Frontal cortex (tissue), 3 donors: ENCODE measurements at regions not wholly inside any gene's neighbourhood (a gene's known extent, or its start where the extent isn't known, plus 50 kb on each side); places are given as distances from the start of the nearest gene placed in this dataset.

Source experiments
- DNase-seq, 2 donors: peaks; one replicate each; pipeline ENCODE4 v3.0.0; 2012; ENCODE audit warnings: low spot score in 2 of 2
- FAIRE-seq: peaks from 2 replicates; lab custom pipeline; 2012; peaks lifted over from hg19 to GRCh38; lab: Jason Lieb, UNC
- donor health status: control.
- donor health status: control.
- donor health status: control.

- FAIRE-seq, result no peak
- no peak for DNase-seq
These were observed 748.7 kb downstream of the QKI start for GRCh38 chr6:164163239-164163638.

GRCh38 chr6:164159061-164159460 lies 744.5 kb downstream of the QKI start:
- FAIRE-seq, result no peak
- DNase-seq, result no peak

DNA sequence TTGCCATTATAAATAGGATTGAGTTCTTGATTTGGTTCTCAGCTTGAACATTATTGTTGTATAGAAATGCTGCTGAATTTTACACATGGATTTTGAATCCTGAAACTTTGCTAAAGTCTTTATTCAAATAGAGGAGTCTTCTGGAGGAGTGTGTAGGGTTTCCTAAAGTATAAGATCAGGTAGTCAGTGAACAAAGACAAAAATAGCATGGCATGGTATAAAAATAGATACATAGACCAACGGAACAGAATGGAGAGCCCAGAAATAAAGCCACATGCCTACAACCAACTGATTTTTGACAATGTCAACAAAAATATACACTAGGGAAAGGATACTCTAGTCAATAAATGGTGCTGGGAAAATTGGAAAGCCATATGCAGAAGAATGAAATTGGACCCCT lies 740.1 kb downstream of the QKI start:
- FAIRE-seq (no peak), DNase-seq (no peak)

GRCh38 chr6:164152611-164153010 lies 738.1 kb downstream of the QKI start:
- DNase-seq, result no peak
- no peak for FAIRE-seq

GRCh38 chr6:164151161-164152120 lies 736.9 kb downstream of the QKI start:
- FAIRE-seq, result no peak
- DNase-seq, result no peak

GRCh38 chr6:164150232-164150631 lies 735.7 kb downstream of the QKI start:
- DNase-seq (no peak), FAIRE-seq (no peak)

GRCh38 chr6:164148788-164149187 lies 734.3 kb downstream of the QKI start:
- no peak for FAIRE-seq
- no peak for DNase-seq

GRCh38 chr6:164144316-164144715 lies 729.8 kb downstream of the QKI start:
- no peak for FAIRE-seq

GRCh38 chr6:164142322-164142721 lies 727.8 kb downstream of the QKI start:
- no peak for FAIRE-seq
- no peak for DNase-seq

More at GRCh38 chr6:164144316-164144715, 729.8 kb downstream of the QKI start:
- DNase-seq, result no peak

- FAIRE-seq (no peak), DNase-seq (no peak)
These were observed 721.1 kb downstream of the QKI start for GRCh38 chr6:164135511-164136132.

GRCh38 chr6:164133095-164133494 lies 718.6 kb downstream of the QKI start:
- FAIRE-seq (no peak), DNase-seq (no peak)

- FAIRE-seq, result no peak
These were observed 716.1 kb downstream of the QKI start for GRCh38 chr6:164130585-164130984.

DNA sequence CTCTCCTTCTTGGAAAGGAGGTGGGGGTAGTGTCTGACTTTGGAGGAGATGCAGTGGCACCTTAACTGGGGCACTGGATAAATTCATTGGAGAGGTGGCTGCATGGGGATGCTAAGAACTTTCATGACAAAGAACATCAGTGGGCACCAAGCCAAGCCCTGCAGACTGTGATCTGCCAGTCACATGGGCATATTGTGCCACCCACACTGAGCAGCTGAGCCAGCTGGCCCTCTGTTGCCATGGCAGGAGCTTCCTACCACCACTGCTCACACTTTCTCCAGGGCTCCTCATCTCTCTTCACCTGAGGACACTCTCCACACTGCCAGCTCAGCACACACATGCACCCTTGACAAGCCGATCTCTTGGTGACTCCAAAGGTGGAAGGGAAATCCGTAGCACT lies 715.6 kb downstream of the QKI start:
- FAIRE-seq, result no peak
- DNase-seq, result peak in 1 of 2 donors; percentile 37

More at GRCh38 chr6:164130585-164130984, 716.1 kb downstream of the QKI start:
- DNase-seq, result no peak

DNA sequence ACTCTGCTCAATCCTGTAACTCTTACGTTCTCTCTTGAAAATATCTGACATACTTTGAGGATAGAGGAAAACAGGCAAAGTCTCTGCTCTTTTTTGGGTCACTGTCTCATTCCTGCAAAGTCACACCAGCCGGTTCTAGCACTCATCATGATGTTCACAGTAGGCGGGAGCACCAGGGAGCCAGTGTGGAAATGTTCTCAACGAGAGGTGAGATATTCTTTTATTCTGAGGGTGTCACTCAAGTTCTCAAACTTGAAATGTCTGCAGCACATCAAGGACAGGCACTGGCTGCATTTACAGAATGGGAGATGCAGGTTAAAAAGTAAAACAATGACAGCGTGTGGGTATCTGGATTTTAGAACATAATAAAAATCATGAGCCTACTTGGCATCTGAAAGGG lies 714.7 kb downstream of the QKI start:
- no peak for FAIRE-seq

DNA sequence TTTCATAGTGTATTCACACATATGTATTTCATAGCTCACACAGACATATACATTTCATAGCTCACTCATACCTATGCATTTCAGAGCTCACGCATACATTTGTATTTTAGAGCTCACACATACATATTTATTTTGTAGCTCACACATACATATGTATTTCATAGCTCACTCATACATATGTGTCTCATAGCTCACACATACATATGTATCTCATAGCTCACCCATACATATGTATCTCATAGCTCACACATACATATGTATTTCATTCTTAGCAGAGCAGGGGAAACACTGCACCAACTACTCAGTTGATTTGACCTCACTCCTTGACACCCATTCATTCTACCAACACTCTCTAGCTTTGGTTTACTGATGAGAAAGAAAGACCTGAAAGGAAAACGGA lies 713.6 kb downstream of the QKI start:
- no peak for FAIRE-seq

More for the DNA sequence above, 714.7 kb downstream of the QKI start:
- no peak for DNase-seq

DNA sequence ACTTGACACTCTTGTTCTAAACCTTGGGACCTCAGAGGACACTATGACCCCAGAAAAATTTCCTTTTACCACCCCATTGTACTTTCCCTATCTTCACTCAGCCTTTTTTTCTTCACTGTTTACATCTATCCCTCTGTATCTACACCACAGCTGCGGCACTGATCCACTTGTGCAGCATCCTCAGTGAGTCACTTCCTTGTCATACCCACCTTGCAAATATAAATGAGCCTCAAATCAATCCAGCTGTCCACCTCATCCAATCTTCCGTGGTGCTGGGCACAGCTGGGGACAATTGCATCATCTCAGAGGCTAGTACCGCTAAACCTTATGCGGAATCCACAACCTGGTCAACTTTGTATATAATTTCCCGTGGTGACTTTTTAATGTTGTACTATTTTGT lies 710.5 kb downstream of the QKI start:
- DNase-seq (no peak), FAIRE-seq (no peak)

More for the DNA sequence above, 713.6 kb downstream of the QKI start:
- DNase-seq, result no peak

- no peak for DNase-seq
- FAIRE-seq, result no peak
These were observed 710.0 kb downstream of the QKI start for GRCh38 chr6:164124473-164124872.

GRCh38 chr6:164122109-164122508 lies 707.6 kb downstream of the QKI start:
- no peak for DNase-seq
- FAIRE-seq, result no peak

GRCh38 chr6:164121527-164121926 lies 707.0 kb downstream of the QKI start:
- no peak for DNase-seq
- no peak for FAIRE-seq

DNA sequence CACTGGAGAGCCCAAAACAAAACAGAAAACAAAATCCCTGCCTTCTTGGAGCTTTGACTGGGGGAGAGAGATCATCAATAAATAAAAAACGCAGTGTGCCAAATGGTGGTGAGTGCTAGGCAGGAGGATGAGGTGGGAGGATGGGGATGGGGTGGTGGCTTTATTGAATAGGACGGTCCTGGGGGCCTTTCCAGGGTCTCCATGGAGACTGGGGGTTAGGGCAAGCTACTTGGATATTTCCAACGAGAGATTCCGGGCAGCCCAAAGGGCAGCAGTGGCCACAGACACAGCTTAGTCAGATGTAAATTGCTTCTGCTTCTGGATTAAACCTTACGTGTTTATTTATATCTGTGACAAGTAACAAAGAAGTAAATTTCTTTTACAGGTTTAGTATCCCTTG lies 700.1 kb downstream of the QKI start:
- DNase-seq (no peak), FAIRE-seq (no peak)

- FAIRE-seq (no peak), DNase-seq (no peak)
These were observed 699.5 kb downstream of the QKI start for GRCh38 chr6:164114051-164114450.
